ENCODE measurements at regions not wholly inside any gene's neighbourhood (a gene's known extent, or its start where the extent isn't known, plus 50 kb on each side); places are given as distances from the start of the nearest gene placed in this dataset.

DNA sequence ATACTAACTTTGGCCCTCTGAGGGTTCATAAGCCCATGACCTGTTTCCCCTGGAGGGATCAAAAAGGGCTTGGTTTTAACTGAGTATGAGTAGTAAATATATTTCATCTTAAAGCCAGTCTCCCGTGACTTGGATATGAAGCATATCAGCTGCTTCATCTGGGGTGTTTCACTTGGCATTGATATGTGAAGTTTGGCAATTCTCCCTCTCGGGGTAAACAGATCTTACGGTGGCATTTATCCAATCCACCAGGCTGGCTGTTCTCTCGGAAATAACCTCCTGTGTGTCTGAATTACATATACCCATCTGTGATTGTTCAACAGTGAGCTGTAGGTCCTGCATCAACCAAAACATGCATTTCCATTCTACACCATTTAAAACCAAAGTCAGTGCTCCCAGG lies 130.7 kb downstream of the ADAM29 start:
- no peaks in the 10 kb centered on the region for H3K27me3 Mint-ChIP-seq (ENCODE audit: low read depth)
- DNase-seq (ENCODE audit: low spot score in 2 of 2, unreplicated experiment in 2 of 2): no peak
- H3K4me1 Mint-ChIP-seq: no peaks in the 10 kb centered on the region
- peaks cover 18% of the 10 kb centered on the region for H3K9me3 Mint-ChIP-seq
- TF ChIP-seq, protein P1, sequence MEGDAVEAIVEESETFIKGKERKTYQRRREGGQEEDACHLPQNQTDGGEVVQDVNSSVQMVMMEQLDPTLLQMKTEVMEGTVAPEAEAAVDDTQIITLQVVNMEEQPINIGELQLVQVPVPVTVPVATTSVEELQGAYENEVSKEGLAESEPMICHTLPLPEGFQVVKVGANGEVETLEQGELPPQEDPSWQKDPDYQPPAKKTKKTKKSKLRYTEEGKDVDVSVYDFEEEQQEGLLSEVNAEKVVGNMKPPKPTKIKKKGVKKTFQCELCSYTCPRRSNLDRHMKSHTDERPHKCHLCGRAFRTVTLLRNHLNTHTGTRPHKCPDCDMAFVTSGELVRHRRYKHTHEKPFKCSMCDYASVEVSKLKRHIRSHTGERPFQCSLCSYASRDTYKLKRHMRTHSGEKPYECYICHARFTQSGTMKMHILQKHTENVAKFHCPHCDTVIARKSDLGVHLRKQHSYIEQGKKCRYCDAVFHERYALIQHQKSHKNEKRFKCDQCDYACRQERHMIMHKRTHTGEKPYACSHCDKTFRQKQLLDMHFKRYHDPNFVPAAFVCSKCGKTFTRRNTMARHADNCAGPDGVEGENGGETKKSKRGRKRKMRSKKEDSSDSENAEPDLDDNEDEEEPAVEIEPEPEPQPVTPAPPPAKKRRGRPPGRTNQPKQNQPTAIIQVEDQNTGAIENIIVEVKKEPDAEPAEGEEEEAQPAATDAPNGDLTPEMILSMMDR (IDR thresholded peaks at IDR 0.05; ENCODE audit: unreplicated experiment): no peak
- H3K27ac Mint-ChIP-seq: no peak overlapping the region
- H3K36me3 Mint-ChIP-seq: peaks cover 2% of the 10 kb centered on the region
- no peak overlapping the region for H3K4me3 Mint-ChIP-seq

DNA sequence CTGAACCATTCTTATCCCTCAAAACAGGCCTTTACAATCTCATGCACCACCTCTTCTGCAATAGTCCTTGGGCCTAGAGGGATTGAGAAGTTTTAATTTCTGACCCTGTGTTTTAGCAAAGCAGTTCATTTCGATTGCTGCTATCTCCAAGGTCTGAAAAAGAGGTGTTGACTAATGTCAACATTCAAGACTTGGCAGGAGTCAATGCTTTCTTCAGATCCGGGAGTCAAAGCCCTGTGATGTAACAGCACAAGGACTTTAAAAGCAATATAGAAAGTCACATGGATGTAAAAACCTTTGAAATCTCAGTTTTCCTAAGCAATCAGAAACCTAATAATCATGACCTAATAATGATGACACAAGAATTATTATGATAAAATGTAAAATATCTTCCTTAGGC lies 133.8 kb downstream of the ADAM29 start:
- H3K36me3 Mint-ChIP-seq: no peaks in the 10 kb centered on the region
- no peak for DNase-seq (ENCODE audit: low spot score in 2 of 2, unreplicated experiment in 2 of 2)
- H3K4me3 Mint-ChIP-seq: no peak overlapping the region
- TF ChIP-seq, protein P1 (IDR thresholded peaks at IDR 0.05; ENCODE audit: unreplicated experiment): no peak
- H3K9me3 Mint-ChIP-seq: peaks cover 15% of the 10 kb centered on the region
- H3K27ac Mint-ChIP-seq: no peak overlapping the region
- no peaks in the 10 kb centered on the region for H3K4me1 Mint-ChIP-seq
- no peaks in the 10 kb centered on the region for H3K27me3 Mint-ChIP-seq (ENCODE audit: low read depth)

DNA sequence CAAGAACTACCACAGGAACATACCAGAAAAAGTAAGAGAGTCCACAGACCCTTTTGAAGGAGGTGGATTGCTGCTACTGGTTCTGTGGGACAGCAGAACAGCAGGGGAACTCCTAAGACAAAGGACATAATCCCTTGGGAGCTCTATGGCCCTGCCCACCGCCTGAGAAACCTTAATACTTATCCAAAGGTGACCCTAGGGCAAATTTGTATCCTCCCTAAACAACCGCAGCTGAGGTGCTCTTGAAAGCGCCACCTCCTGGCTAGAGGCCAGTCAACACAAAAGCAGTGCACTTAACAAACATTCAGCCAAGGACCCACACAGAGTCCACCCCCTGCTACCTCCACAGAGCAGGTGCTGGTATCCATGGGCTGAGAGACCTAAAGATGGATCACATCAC lies 136.8 kb downstream of the ADAM29 start:
- no peaks in the 10 kb centered on the region for H3K4me1 Mint-ChIP-seq
- DNase-seq (ENCODE audit: low spot score in 2 of 2, unreplicated experiment in 2 of 2): no peak
- no peaks in the 10 kb centered on the region for H3K27me3 Mint-ChIP-seq (ENCODE audit: low read depth)
- TF ChIP-seq, protein P1 (IDR thresholded peaks at IDR 0.05; ENCODE audit: unreplicated experiment): no peak
- no peaks in the 10 kb centered on the region for H3K36me3 Mint-ChIP-seq
- no peak overlapping the region for H3K4me3 Mint-ChIP-seq
- peaks cover 21% of the 10 kb centered on the region for H3K9me3 Mint-ChIP-seq
- H3K27ac Mint-ChIP-seq: no peak overlapping the region

DNA sequence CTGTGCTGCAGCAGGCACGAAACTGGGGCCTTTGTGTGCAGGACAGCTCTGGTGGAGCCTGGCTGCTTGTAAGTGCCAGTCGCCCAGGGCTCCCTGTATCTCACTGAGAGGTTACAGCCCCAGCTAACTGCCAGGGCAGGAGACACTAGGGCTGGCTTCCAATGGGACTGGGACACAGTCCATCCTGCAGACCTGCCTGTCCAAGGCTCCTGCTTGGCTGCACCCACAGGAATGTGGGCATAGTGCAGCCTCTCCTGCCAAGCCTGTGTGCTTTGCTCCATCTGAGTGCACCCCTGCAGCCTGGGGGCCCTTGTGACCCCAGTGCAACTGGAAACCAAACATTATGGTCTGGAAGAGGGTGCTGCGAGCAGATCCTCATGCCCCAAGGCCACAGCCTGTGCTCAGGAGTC lies 144.0 kb downstream of the ADAM29 start:
- no peak overlapping the region for H3K4me3 Mint-ChIP-seq
- peaks cover 5% of the 10 kb centered on the region for H3K9me3 Mint-ChIP-seq
- peaks cover 3% of the 10 kb centered on the region for H3K4me1 Mint-ChIP-seq
- TF ChIP-seq, protein P1 (IDR thresholded peaks at IDR 0.05; ENCODE audit: unreplicated experiment): no peak
- no peaks in the 10 kb centered on the region for H3K36me3 Mint-ChIP-seq
- no peak for DNase-seq (ENCODE audit: low spot score in 2 of 2, unreplicated experiment in 2 of 2)
- no peak overlapping the region for H3K27ac Mint-ChIP-seq
- no peaks in the 10 kb centered on the region for H3K27me3 Mint-ChIP-seq (ENCODE audit: low read depth)

DNA sequence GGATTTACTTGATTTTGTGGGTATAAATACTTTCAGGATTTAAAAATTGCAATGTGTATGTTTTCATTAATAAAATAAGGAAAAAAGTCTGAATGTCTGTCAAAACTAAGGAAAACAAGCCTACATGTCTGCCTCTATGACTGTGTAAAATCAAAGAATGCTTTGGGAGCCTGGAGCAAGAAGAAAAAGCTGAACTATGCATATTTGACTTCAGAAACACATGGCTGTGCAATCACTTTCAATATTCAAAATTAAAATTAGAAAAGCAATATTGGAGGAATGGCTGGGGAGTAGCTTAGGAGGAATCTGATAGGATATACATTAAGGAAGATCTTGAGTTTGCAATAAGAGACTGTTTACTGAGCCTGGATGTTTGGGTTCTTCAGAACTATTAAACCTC lies 147.1 kb downstream of the ADAM29 start:
- Mint-ChIP-seq H3K27ac (no peak overlapping the region), H3K4me1 (peaks cover 4% of the 10 kb centered on the region)

More for the DNA sequence above, 147.1 kb downstream of the ADAM29 start:
- Mint-ChIP-seq H3K4me3 (no peak overlapping the region), H3K36me3 (no peaks in the 10 kb centered on the region), H3K27me3 (ENCODE audit: low read depth) (no peaks in the 10 kb centered on the region), H3K9me3 (no peaks in the 10 kb centered on the region)
- no peak for DNase-seq (ENCODE audit: low spot score in 2 of 2, unreplicated experiment in 2 of 2)
- TF ChIP-seq, protein P1 (IDR thresholded peaks at IDR 0.05; ENCODE audit: unreplicated experiment): no peak

Data from mesothelial cell of epicardium (in vitro differentiated cells).